ENCODE measurements at regions not wholly inside any gene's neighbourhood (a gene's known extent, or its start where the extent isn't known, plus 50 kb on each side); places are given as distances from the start of the nearest gene placed in this dataset.

DNA sequence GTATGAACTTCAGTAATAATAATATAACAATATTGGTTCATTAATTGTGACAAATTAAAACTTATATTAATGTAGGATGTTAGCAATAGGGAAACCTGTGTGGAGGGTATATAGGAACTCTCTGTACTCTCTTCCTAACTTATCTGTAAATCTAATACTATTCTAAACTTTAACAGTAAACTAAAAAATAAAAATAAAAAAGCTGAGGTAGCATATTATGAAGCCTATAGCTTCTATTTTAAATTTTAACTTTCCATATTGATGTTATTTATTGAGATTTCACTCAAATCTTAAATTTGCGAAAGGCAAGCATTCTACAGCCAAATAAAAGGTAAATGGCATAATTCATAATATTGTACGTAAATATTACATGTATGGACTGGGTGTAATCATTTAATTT is 326.4 kb downstream of the MEI4 start:
- Mint-ChIP-seq H3K27me3 (ENCODE audit: low read depth) (no peaks in the 10 kb centered on the region), H3K4me1 (ENCODE audit: low read depth) (no peaks in the 10 kb centered on the region), H3K9me3 (peaks cover 17% of the 10 kb centered on the region), H3K27ac (no peak overlapping the region), H3K36me3 (ENCODE audit: low read depth) (no peaks in the 10 kb centered on the region), H3K4me3 (no peak overlapping the region)
- no peak for DNase-seq (ENCODE audit: low spot score)

DNA sequence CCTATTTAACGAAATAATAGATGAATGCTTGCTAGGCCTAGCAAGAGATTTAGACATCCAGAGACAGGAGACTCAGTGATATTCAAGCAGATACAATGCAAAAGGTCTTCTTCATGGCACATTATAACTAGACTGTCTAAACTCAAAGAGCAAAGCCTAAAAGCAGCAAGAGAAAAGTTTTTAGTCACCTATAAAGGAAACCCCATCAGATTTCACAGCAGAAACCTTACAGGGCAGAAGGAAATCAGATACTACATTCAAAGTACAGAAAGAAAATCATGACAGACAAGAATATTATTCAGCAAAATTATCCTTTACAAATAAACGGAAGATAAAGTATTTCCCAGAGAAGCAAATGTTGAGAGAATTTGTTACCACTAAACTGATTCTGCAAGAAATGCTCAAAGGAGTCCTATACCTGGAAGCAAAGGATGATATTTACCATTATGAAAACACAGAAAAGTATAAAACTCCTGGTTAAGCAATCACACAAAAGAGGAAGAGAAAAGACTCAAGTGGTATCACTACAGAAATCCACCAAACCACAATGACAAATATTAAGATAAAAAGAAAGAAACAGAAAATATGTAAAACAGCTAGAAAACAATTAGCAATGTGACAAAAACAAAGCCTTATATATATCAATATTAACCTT is 333.7 kb downstream of the MEI4 start:
- H3K4me1 Mint-ChIP-seq (ENCODE audit: low read depth), result no peaks in the 10 kb centered on the region
- no peak for DNase-seq (ENCODE audit: low spot score)
- no peaks in the 10 kb centered on the region for H3K27me3 Mint-ChIP-seq (ENCODE audit: low read depth)
- peaks cover 30% of the 10 kb centered on the region for H3K9me3 Mint-ChIP-seq
- H3K27ac Mint-ChIP-seq, result no peak overlapping the region
- H3K36me3 Mint-ChIP-seq (ENCODE audit: low read depth), result no peaks in the 10 kb centered on the region
- no peak overlapping the region for H3K4me3 Mint-ChIP-seq

DNA sequence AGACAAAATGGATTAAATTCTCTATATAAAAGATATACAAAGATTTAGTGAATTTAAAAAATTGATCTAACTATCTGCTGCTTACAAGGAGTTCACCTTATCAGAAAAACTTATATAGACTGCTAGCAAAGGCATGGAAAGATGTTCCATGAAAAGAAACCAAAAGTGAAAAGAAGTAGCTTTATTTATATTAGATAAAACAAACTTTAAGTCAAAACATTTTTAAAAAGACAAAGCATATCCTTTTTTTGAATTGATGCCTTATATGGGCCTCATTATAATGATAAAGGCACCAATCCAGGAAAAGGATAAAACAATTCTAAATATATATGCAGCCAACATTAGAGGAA is 334.2 kb downstream of the MEI4 start:
- no peak overlapping the region for H3K27ac Mint-ChIP-seq

DNA sequence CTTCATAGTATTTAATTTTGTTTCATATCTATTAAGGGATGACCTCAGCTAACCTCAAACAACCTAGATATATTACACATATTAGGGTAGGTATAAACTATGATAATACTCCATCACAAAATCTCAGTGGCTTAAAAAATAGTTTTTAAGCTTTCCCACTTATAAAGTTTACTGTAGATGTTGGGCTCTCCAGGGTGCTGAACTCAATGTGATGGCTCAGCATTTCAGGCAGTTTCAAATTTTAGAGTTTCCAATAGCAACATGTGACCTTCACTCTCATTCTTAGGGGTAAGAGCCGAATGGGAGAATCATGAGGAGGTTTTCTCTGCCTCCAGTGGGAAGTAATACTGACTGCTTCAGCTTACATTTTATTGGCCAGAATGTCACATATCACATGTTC is 357.3 kb downstream of the MEI4 start:
- H3K27ac Mint-ChIP-seq, result no peak overlapping the region
- no peaks in the 10 kb centered on the region for H3K36me3 Mint-ChIP-seq (ENCODE audit: low read depth)
- H3K4me3 Mint-ChIP-seq, result no peak overlapping the region
- no peaks in the 10 kb centered on the region for H3K4me1 Mint-ChIP-seq (ENCODE audit: low read depth)
- H3K9me3 Mint-ChIP-seq, result peaks cover 12% of the 10 kb centered on the region
- no peak for DNase-seq (ENCODE audit: low spot score)
- no peaks in the 10 kb centered on the region for H3K27me3 Mint-ChIP-seq (ENCODE audit: low read depth)

More for the DNA sequence above, 334.2 kb downstream of the MEI4 start:
- Mint-ChIP-seq H3K4me1 (ENCODE audit: low read depth) (no peaks in the 10 kb centered on the region), H3K27me3 (ENCODE audit: low read depth) (no peaks in the 10 kb centered on the region), H3K36me3 (ENCODE audit: low read depth) (no peaks in the 10 kb centered on the region), H3K4me3 (no peak overlapping the region), H3K9me3 (peaks cover 30% of the 10 kb centered on the region)
- DNase-seq (ENCODE audit: low spot score), result no peak

DNA sequence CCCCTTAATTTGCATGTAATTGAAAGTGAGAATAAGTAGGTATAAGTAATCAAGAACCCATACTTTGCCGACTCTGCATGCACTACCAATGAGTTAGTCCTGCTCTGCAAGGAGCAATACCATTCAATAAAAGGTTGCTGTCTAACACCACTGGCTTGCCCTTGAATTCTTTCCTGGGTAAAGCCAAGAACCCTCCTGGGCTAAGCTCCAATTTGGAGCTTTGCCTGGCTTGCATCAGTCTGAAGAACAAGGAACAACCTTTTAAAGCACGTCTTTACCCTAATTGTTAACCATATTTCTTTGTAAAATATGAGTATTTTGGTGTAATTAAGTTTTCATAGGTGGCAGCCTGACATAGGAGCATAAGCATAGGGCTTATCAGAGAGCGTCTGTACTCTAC is 367.7 kb downstream of the MEI4 start:
- no peaks in the 10 kb centered on the region for H3K36me3 Mint-ChIP-seq (ENCODE audit: low read depth)
- no peaks in the 10 kb centered on the region for H3K4me1 Mint-ChIP-seq (ENCODE audit: low read depth)
- DNase-seq (ENCODE audit: low spot score), result no peak
- H3K27me3 Mint-ChIP-seq (ENCODE audit: low read depth), result no peaks in the 10 kb centered on the region
- H3K4me3 Mint-ChIP-seq, result no peak overlapping the region
- no peak overlapping the region for H3K27ac Mint-ChIP-seq
- H3K9me3 Mint-ChIP-seq, result peaks cover 18% of the 10 kb centered on the region

DNA sequence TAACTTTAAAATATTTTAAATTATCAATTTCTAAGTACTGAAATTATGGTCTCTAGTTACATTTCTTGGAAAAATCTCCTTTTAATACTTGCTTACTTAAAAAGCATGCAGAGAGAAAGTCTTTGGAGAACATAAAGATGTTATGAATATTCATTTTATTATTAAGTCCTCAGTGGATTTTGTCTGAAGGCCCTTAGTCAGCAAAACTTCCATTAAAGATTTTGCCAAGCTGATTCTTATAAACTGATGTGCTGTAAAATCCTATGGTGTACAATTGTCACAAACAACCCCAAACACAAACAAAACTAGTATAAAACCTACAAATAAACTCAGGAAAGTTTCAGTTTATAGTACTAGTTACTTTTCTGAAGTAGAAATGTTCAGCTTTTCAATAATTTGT is 372.7 kb downstream of the MEI4 start:
- peaks cover 25% of the 10 kb centered on the region for H3K9me3 Mint-ChIP-seq
- no peak for DNase-seq (ENCODE audit: low spot score)
- H3K4me3 Mint-ChIP-seq, result no peak overlapping the region
- H3K36me3 Mint-ChIP-seq (ENCODE audit: low read depth), result no peaks in the 10 kb centered on the region
- no peaks in the 10 kb centered on the region for H3K27me3 Mint-ChIP-seq (ENCODE audit: low read depth)
- no peak overlapping the region for H3K27ac Mint-ChIP-seq
- no peaks in the 10 kb centered on the region for H3K4me1 Mint-ChIP-seq (ENCODE audit: low read depth)

DNA sequence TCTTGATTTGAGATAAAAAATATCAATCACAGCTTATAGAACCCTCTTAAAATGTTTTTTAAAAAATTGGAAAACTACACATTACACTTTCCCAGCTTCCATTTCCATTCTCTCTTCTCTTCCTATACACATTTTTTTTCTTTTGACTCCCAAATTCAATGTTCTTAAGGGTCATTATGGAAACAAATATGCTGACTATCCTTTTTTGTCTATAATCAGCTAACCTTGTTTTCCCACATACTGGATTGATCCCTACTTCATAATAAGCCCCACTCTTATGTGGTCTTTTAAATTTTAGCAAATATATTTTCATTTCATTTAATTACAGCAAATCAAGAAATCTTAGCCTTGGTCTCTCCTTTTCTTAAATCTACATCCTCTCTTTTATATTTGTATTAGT is 378.4 kb downstream of the MEI4 start:
- Mint-ChIP-seq H3K36me3 (ENCODE audit: low read depth) (no peaks in the 10 kb centered on the region), H3K9me3 (peaks cover 18% of the 10 kb centered on the region), H3K27ac (no peak overlapping the region), H3K4me1 (ENCODE audit: low read depth) (no peaks in the 10 kb centered on the region), H3K4me3 (no peak overlapping the region), H3K27me3 (ENCODE audit: low read depth) (no peaks in the 10 kb centered on the region)
- no peak for DNase-seq (ENCODE audit: low spot score)

DNA sequence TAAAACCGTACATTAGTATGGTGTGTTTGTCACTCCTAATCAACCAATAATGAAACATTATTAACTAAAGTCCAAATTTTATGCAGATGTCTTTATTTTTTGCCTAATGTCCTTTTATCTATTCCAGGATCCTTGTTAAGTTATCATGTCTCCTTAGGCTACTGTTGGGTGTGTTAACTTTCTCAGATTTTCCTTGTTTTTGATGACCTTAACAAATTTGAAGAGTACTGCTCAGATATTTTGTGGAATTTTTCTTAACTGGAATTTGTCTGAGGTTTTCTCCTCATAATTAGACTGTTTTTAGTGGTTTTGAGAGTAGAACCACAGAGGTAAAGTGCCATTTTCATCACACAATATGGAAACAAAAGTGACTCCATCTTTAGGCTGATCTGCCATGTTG is 406.3 kb downstream of the MEI4 start:
- H3K36me3 Mint-ChIP-seq (ENCODE audit: low read depth), result no peaks in the 10 kb centered on the region
- H3K4me3 Mint-ChIP-seq, result no peak overlapping the region
- H3K27me3 Mint-ChIP-seq (ENCODE audit: low read depth), result no peaks in the 10 kb centered on the region
- H3K27ac Mint-ChIP-seq, result no peak overlapping the region
- peaks cover 28% of the 10 kb centered on the region for H3K9me3 Mint-ChIP-seq
- no peaks in the 10 kb centered on the region for H3K4me1 Mint-ChIP-seq (ENCODE audit: low read depth)
- no peak for DNase-seq (ENCODE audit: low spot score)

DNA sequence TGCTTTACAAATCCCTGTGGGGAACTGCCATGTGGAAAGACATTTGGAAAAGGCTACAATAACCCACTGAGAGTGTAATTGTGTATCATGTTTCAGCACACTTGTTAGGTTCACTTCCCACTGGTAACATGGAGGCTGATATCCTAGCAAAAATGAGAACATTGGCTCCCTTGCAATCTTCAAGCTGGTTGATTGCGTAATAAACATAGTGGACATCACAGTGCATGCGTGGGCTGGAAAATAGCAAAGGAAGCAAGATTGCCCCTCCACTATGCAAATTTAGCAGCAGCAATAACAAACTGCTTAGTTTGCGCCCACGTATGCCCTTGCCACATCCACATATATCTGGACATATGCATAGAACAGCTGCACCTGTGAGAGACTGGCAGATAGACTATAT is 410.2 kb downstream of the MEI4 start:
- Mint-ChIP-seq H3K36me3 (ENCODE audit: low read depth) (no peaks in the 10 kb centered on the region), H3K27me3 (ENCODE audit: low read depth) (no peaks in the 10 kb centered on the region), H3K4me1 (ENCODE audit: low read depth) (no peaks in the 10 kb centered on the region), H3K4me3 (no peak overlapping the region), H3K9me3 (peaks cover 14% of the 10 kb centered on the region), H3K27ac (no peak overlapping the region)
- DNase-seq (ENCODE audit: low spot score), result no peak

DNA sequence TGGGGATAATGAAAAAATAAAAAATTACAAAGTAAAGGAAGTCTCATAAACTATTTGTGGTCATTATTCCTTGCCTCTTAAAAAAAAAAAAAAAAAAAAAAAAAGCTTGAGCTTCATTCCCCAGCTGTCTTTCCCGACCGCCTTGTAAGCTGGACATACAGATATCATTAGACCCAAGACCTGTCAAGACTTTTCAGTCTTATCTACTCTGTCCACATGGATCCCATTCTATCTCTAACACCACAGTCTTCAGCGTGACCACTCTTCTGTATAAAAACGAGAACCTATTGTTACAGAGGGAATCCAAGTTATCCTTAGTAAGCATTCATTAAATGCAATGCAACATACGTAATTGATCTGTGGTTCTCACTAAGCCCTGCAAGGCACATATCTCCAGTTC is 423.5 kb downstream of the MEI4 start:
- DNase-seq (ENCODE audit: low spot score), result no peak
- Mint-ChIP-seq H3K27ac (no peak overlapping the region), H3K9me3 (peaks cover 20% of the 10 kb centered on the region), H3K36me3 (ENCODE audit: low read depth) (no peaks in the 10 kb centered on the region), H3K27me3 (ENCODE audit: low read depth) (no peaks in the 10 kb centered on the region), H3K4me3 (no peak overlapping the region), H3K4me1 (ENCODE audit: low read depth) (no peaks in the 10 kb centered on the region)

DNA sequence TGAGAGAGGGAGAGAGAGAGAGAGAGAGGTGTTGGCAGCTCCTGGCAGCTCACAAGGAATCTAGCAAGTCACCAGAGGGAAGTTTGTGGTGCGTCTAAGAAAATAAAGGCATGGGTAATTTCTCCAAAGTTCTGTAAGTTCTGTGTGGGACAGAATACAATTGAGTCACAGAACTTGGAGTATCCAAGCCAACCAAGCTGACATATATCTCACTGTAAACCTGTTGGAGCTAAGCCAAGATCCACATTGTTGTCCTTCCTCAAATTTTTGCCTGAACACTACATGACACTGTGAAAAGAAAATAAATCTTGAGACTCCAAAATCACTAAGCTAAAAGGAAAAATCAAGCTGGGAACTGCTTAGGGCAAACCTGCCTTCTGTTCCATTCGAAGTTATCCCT is 436.7 kb downstream of the MEI4 start:
- Mint-ChIP-seq H3K9me3 (peaks cover 12% of the 10 kb centered on the region), H3K4me1 (ENCODE audit: low read depth) (no peaks in the 10 kb centered on the region), H3K36me3 (ENCODE audit: low read depth) (no peaks in the 10 kb centered on the region), H3K27ac (no peak overlapping the region), H3K27me3 (ENCODE audit: low read depth) (no peaks in the 10 kb centered on the region), H3K4me3 (no peak overlapping the region)
- no peak for DNase-seq (ENCODE audit: low spot score)

DNA sequence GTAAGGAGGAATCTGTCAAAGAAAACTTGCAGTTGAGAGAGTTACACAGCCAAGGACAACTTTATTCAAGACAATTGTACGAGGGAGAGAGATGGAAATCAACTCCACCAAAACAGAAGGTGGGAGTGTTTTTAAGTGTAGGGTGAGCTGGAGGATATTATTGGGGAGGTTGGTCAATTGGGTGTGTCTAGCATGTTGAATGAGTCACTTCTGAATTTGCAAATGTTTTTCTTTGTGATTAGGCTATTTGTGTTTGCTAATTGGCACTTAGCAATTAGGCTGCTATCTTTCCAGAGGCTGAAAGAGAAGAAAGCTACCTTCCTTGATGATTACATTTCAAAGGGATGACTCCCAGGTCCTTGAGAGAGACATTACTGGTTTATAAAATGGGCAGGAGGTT is 441.1 kb downstream of the MEI4 start:
- no peaks in the 10 kb centered on the region for H3K27me3 Mint-ChIP-seq (ENCODE audit: low read depth)
- peaks cover 7% of the 10 kb centered on the region for H3K9me3 Mint-ChIP-seq
- DNase-seq (ENCODE audit: low spot score), result no peak

DNA sequence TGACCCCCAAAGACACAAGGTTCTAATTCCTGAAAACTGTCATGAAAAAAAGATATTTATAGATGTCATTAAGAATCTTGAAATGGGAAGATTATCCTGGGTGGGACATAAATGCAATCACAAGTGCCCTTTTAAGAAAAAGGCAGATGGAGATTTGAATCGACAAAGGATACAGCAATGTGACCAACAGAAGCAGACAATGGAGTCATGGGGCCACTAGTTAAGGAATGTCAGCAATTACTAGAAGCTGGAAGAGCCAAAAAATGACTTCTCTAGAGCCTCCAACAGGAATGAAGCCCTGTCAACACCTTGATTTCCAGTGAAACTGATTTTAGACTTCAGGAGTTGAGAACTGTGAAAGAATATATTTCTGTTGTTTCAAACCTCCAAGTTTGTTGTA is 448.5 kb downstream of the MEI4 start:
- H3K4me1 Mint-ChIP-seq (ENCODE audit: low read depth), result no peaks in the 10 kb centered on the region
- no peaks in the 10 kb centered on the region for H3K27me3 Mint-ChIP-seq (ENCODE audit: low read depth)
- H3K36me3 Mint-ChIP-seq (ENCODE audit: low read depth), result no peaks in the 10 kb centered on the region
- H3K9me3 Mint-ChIP-seq, result peaks cover 19% of the 10 kb centered on the region
- no peak for DNase-seq (ENCODE audit: low spot score)
- H3K27ac Mint-ChIP-seq, result no peak overlapping the region
- H3K4me3 Mint-ChIP-seq, result no peak overlapping the region

More for the DNA sequence above, 441.1 kb downstream of the MEI4 start:
- H3K36me3 Mint-ChIP-seq (ENCODE audit: low read depth), result no peaks in the 10 kb centered on the region
- no peak overlapping the region for H3K27ac Mint-ChIP-seq
- no peaks in the 10 kb centered on the region for H3K4me1 Mint-ChIP-seq (ENCODE audit: low read depth)
- no peak overlapping the region for H3K4me3 Mint-ChIP-seq

DNA sequence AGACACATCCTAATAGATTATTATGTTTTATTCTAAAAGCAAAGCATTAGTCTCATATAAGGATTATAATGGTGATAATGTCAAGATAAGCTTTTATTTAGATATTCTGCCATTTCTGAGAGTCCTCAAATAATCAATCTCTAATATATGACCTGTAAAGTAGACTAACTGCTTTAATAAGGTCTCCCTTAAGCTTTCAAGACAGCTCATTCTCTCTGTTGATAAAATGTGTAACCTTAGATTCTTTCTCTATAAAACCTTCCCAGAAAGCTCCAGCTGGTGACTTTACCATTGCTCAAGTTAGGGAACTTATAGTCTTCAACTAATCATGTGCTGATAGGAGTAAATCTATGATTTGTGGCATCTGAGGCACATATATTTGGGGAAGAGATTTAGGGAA is 457.8 kb downstream of the MEI4 start:
- DNase-seq (ENCODE audit: low spot score), result no peak
- H3K36me3 Mint-ChIP-seq (ENCODE audit: low read depth), result no peaks in the 10 kb centered on the region
- peaks cover 20% of the 10 kb centered on the region for H3K9me3 Mint-ChIP-seq
- no peaks in the 10 kb centered on the region for H3K27me3 Mint-ChIP-seq (ENCODE audit: low read depth)
- no peak overlapping the region for H3K4me3 Mint-ChIP-seq
- H3K4me1 Mint-ChIP-seq (ENCODE audit: low read depth), result no peaks in the 10 kb centered on the region
- no peak overlapping the region for H3K27ac Mint-ChIP-seq

DNA sequence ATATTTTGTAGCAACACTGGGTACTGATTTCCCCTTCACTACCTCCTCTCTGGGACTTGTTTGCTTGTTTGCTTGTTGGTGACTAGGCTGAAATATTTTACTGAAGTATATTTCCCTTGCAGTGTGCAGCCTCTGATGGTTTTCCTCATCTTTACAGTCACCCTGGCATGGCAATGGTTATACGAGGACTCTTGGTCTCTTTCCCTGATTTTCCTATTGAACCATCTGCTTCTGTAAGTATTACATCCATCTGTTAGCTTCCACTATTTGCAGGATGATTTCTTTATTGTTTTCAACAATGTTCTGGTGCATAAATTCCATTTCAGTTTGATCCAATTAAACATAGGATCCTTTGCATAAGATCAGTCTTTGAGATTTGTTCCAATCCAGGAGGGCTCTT is 465.1 kb downstream of the MEI4 start:
- no peak overlapping the region for H3K4me3 Mint-ChIP-seq
- H3K9me3 Mint-ChIP-seq, result peaks cover 21% of the 10 kb centered on the region
- H3K4me1 Mint-ChIP-seq (ENCODE audit: low read depth), result no peaks in the 10 kb centered on the region
- no peaks in the 10 kb centered on the region for H3K36me3 Mint-ChIP-seq (ENCODE audit: low read depth)
- no peak overlapping the region for H3K27ac Mint-ChIP-seq
- DNase-seq (ENCODE audit: low spot score), result no peak
- no peaks in the 10 kb centered on the region for H3K27me3 Mint-ChIP-seq (ENCODE audit: low read depth)

Measured in T-helper 2 cell treated with Interferon-gamma antibody and Interleukin-4, amounts not matched to agents 5 μg/mL and 100 μg/mL, for 36 hours (primary cell).